ENCODE measurements at regions not wholly inside any gene's neighbourhood (a gene's known extent, or its start where the extent isn't known, plus 50 kb on each side); places are given as distances from the start of the nearest gene placed in this dataset.

- DNase-seq: peak; percentile 78
Observed at GRCh38 chr6:157756708-157757429, 66.2 kb upstream of the SNX9 start.

- DNase-seq: no peak
Observed at GRCh38 chr6:157757430-157758403, 65.3 kb upstream of the SNX9 start.

GRCh38 chr6:157758516-157759023 is 64.5 kb upstream of the SNX9 start:
- DNase-seq: no peak

- no peak for DNase-seq
Observed at GRCh38 chr6:157759028-157759427, 64.0 kb upstream of the SNX9 start.

- no peak for DNase-seq
Observed at GRCh38 chr6:157760137-157760536, 62.9 kb upstream of the SNX9 start.

GRCh38 chr6:157760589-157761330 is 62.3 kb upstream of the SNX9 start:
- no peak for DNase-seq

GRCh38 chr6:157761331-157761921 is 61.6 kb upstream of the SNX9 start:
- no peak for DNase-seq

- no peak for DNase-seq
Observed at GRCh38 chr6:157761926-157762325, 61.1 kb upstream of the SNX9 start.

- no peak for DNase-seq
Observed at GRCh38 chr6:157762636-157763035, 60.4 kb upstream of the SNX9 start.

GRCh38 chr6:157763129-157763903 is 59.7 kb upstream of the SNX9 start:
- DNase-seq: peak; percentile 51

- no peak for DNase-seq
Observed at GRCh38 chr6:157763904-157764177, 59.2 kb upstream of the SNX9 start.

GRCh38 chr6:157764178-157765068 is 58.6 kb upstream of the SNX9 start:
- DNase-seq: no peak

- DNase-seq: no peak
Observed at GRCh38 chr6:157766901-157767774, 55.9 kb upstream of the SNX9 start.

GRCh38 chr6:157767775-157768156 is 55.3 kb upstream of the SNX9 start:
- no peak for DNase-seq

GRCh38 chr6:157768304-157768703 is 54.7 kb upstream of the SNX9 start:
- no peak for DNase-seq

- no peak for DNase-seq
Observed at GRCh38 chr6:157768863-157769551, 54.0 kb upstream of the SNX9 start.

- no peak for DNase-seq
Observed at GRCh38 chr6:157769776-157770426, 53.1 kb upstream of the SNX9 start.

GRCh38 chr6:157770946-157771345 is 52.1 kb upstream of the SNX9 start:
- DNase-seq: no peak

GRCh38 chr6:157772820-157773219 is 50.2 kb upstream of the SNX9 start:
- DNase-seq: no peak

Data from NCI-H748 treated with DMSO at 0.1 percent for 48 hours (cell line).